ENCODE measurements at regions not wholly inside any gene's neighbourhood (a gene's known extent, or its start where the extent isn't known, plus 50 kb on each side); places are given as distances from the start of the nearest gene placed in this dataset.

DNA sequence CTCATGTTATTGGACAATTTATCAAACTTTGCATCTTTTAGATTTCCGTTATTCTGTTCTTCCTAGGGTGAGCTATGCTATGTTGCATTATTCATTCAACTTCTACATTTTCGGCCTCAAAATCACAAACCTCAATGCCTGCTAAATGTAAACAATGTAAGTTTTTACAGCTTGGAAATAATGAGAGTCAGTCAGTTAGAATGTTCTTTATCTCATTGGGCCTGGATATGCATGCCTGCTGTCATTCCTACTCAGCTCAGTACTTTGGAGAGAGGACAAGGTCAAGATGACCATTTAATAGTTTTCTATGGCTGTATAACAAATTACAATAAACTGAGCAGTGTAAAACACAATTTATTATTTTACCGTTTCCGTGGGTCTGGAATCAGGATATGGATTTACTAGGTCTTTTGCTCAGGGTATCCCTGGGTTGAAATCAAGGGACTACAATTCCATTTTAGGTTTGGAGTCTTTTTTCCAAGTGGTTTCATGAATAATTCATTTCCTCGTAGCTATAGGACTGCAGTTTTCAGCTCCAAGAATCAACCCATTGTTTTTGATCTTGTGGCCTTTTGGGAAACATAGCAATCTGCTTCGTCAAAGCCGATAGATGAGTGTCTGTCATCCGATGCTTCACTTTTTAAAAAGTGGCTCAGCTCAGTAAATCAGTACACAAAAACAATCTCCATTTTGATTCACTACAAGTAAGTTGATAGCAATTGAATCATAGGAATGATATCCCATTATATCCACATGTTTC, 1143.2 kb upstream of the CDH6 start:
- Mint-ChIP-seq H3K27me3 (ENCODE audit: insufficient read depth, low read depth, poor library complexity) (no peaks in the 10 kb centered on the region), H3K4me3 (no peak overlapping the region), H3K27ac (no peak overlapping the region), H3K4me1 (no peaks in the 10 kb centered on the region), H3K36me3 (ENCODE audit: low read depth) (no peaks in the 10 kb centered on the region), H3K9me3 (peaks cover 2% of the 10 kb centered on the region; the same call in 2 of the 3 replicates)
- Histone ChIP-seq H3K9me2 (ENCODE audit: insufficient read depth) (no peaks in the 10 kb centered on the region), H3K27me3 (ENCODE audit: insufficient read depth) (no peaks in the 10 kb centered on the region), H3F3A (replicated peaks; ENCODE audit: low read depth) (no peaks in the 10 kb centered on the region), H3K4me1 (ENCODE audit: insufficient read depth) (no peaks in the 10 kb centered on the region), H3K4me3 (no peak overlapping the region), H3K36me3 (ENCODE audit: insufficient read depth) (no peaks in the 10 kb centered on the region), H2AFZ (no peak overlapping the region), H3K79me2 (replicated peaks; ENCODE audit: insufficient read depth) (no peaks in the 10 kb centered on the region), H3K4me2 (no peak overlapping the region), H4K20me1 (replicated peaks; ENCODE audit: insufficient read depth) (no peaks in the 10 kb centered on the region), H3K27ac (ENCODE audit: low read depth) (no peak overlapping the region)
- DNase-seq (ENCODE audit: low spot score) (no peak), ATAC-seq (no peak)
- TF ChIP-seq NANOG (IDR thresholded peaks at IDR 0.05; ENCODE audit: borderline replicate concordance) (no peak), ZNF331 (CRISPR knock-in tag; IDR thresholded peaks at IDR 0.05; ENCODE audit: low read depth) (no peak), POLR2AphosphoS5 (IDR thresholded peaks at IDR 0.05; ENCODE audit: low read depth) (no peak), CREB1 (CRISPR knock-in tag; IDR thresholded peaks at IDR 0.05; ENCODE audit: low read depth) (no peak), STAT1 (IDR thresholded peaks at IDR 0.05; ENCODE audit: unreplicated experiment) (no peak), ZNF114 (CRISPR knock-in tag; IDR thresholded peaks at IDR 0.05) (no peak), EZH2phosphoT487 (IDR thresholded peaks at IDR 0.05; ENCODE audit: unreplicated experiment) (no peak), EZH2 (IDR thresholded peaks at IDR 0.05; ENCODE audit: low read depth, unreplicated experiment) (no peak), JUNB (IDR thresholded peaks at IDR 0.05; ENCODE audit: unreplicated experiment) (no peak)
- TF ChIP-seq, protein P1, sequence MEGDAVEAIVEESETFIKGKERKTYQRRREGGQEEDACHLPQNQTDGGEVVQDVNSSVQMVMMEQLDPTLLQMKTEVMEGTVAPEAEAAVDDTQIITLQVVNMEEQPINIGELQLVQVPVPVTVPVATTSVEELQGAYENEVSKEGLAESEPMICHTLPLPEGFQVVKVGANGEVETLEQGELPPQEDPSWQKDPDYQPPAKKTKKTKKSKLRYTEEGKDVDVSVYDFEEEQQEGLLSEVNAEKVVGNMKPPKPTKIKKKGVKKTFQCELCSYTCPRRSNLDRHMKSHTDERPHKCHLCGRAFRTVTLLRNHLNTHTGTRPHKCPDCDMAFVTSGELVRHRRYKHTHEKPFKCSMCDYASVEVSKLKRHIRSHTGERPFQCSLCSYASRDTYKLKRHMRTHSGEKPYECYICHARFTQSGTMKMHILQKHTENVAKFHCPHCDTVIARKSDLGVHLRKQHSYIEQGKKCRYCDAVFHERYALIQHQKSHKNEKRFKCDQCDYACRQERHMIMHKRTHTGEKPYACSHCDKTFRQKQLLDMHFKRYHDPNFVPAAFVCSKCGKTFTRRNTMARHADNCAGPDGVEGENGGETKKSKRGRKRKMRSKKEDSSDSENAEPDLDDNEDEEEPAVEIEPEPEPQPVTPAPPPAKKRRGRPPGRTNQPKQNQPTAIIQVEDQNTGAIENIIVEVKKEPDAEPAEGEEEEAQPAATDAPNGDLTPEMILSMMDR (conservative IDR thresholded peaks at IDR 0.05; ENCODE audit: low read depth in 2 of 2), result no peak
- TF ChIP-seq, protein P2, sequence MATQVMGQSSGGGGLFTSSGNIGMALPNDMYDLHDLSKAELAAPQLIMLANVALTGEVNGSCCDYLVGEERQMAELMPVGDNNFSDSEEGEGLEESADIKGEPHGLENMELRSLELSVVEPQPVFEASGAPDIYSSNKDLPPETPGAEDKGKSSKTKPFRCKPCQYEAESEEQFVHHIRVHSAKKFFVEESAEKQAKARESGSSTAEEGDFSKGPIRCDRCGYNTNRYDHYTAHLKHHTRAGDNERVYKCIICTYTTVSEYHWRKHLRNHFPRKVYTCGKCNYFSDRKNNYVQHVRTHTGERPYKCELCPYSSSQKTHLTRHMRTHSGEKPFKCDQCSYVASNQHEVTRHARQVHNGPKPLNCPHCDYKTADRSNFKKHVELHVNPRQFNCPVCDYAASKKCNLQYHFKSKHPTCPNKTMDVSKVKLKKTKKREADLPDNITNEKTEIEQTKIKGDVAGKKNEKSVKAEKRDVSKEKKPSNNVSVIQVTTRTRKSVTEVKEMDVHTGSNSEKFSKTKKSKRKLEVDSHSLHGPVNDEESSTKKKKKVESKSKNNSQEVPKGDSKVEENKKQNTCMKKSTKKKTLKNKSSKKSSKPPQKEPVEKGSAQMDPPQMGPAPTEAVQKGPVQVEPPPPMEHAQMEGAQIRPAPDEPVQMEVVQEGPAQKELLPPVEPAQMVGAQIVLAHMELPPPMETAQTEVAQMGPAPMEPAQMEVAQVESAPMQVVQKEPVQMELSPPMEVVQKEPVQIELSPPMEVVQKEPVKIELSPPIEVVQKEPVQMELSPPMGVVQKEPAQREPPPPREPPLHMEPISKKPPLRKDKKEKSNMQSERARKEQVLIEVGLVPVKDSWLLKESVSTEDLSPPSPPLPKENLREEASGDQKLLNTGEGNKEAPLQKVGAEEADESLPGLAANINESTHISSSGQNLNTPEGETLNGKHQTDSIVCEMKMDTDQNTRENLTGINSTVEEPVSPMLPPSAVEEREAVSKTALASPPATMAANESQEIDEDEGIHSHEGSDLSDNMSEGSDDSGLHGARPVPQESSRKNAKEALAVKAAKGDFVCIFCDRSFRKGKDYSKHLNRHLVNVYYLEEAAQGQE (IDR thresholded peaks at IDR 0.05; ENCODE audit: unreplicated experiment), result no peak
- TF ChIP-seq, protein P3, sequence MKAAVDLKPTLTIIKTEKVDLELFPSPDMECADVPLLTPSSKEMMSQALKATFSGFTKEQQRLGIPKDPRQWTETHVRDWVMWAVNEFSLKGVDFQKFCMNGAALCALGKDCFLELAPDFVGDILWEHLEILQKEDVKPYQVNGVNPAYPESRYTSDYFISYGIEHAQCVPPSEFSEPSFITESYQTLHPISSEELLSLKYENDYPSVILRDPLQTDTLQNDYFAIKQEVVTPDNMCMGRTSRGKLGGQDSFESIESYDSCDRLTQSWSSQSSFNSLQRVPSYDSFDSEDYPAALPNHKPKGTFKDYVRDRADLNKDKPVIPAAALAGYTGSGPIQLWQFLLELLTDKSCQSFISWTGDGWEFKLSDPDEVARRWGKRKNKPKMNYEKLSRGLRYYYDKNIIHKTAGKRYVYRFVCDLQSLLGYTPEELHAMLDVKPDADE (IDR thresholded peaks at IDR 0.05), result no peak
- TF ChIP-seq, protein P4, sequence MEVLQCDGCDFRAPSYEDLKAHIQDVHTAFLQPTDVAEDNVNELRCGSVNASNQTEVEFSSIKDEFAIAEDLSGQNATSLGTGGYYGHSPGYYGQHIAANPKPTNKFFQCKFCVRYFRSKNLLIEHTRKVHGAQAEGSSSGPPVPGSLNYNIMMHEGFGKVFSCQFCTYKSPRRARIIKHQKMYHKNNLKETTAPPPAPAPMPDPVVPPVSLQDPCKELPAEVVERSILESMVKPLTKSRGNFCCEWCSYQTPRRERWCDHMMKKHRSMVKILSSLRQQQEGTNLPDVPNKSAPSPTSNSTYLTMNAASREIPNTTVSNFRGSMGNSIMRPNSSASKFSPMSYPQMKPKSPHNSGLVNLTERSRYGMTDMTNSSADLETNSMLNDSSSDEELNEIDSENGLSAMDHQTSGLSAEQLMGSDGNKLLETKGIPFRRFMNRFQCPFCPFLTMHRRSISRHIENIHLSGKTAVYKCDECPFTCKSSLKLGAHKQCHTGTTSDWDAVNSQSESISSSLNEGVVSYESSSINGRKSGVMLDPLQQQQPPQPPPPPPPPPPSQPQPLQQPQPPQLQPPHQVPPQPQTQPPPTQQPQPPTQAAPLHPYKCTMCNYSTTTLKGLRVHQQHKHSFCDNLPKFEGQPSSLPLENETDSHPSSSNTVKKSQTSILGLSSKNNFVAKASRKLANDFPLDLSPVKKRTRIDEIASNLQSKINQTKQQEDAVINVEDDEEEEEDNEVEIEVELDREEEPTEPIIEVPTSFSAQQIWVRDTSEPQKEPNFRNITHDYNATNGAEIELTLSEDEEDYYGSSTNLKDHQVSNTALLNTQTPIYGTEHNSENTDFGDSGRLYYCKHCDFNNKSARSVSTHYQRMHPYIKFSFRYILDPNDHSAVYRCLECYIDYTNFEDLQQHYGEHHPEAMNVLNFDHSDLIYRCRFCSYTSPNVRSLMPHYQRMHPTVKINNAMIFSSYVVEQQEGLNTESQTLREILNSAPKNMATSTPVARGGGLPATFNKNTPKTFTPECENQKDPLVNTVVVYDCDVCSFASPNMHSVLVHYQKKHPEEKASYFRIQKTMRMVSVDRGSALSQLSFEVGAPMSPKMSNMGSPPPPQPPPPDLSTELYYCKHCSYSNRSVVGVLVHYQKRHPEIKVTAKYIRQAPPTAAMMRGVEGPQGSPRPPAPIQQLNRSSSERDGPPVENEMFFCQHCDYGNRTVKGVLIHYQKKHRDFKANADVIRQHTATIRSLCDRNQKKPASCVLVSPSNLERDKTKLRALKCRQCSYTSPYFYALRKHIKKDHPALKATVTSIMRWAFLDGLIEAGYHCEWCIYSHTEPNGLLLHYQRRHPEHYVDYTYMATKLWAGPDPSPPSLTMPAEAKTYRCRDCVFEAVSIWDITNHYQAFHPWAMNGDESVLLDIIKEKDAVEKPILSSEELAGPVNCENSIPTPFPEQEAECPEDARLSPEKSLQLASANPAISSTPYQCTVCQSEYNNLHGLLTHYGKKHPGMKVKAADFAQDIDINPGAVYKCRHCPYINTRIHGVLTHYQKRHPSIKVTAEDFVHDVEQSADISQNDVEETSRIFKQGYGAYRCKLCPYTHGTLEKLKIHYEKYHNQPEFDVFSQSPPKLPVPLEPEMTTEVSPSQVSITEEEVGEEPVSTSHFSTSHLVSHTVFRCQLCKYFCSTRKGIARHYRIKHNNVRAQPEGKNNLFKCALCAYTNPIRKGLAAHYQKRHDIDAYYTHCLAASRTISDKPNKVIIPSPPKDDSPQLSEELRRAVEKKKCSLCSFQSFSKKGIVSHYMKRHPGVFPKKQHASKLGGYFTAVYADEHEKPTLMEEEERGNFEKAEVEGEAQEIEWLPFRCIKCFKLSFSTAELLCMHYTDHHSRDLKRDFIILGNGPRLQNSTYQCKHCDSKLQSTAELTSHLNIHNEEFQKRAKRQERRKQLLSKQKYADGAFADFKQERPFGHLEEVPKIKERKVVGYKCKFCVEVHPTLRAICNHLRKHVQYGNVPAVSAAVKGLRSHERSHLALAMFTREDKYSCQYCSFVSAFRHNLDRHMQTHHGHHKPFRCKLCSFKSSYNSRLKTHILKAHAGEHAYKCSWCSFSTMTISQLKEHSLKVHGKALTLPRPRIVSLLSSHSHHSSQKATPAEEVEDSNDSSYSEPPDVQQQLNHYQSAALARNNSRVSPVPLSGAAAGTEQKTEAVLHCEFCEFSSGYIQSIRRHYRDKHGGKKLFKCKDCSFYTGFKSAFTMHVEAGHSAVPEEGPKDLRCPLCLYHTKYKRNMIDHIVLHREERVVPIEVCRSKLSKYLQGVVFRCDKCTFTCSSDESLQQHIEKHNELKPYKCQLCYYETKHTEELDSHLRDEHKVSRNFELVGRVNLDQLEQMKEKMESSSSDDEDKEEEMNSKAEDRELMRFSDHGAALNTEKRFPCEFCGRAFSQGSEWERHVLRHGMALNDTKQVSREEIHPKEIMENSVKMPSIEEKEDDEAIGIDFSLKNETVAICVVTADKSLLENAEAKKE (CRISPR knock-in tag; IDR thresholded peaks at IDR 0.05), result no peak

All from GM23338 (cell line).